K562 (cell line): ENCODE measurements at regions not wholly inside any gene's neighbourhood (a gene's known extent, or its start where the extent isn't known, plus 50 kb on each side); places are given as distances from the start of the nearest gene placed in this dataset.
A peak's percentile ranks its signal among the peaks of the same experiment; 100 is the strongest.

Experiments used
- CEBPB ChIP-seq: fragments of 450-650 bp; IDR thresholded peaks from 2 replicates; pipeline ENCODE4 v1.6.1; 2016; ENCODE audit warnings: missing genetic modification characterization, missing compliant biosample characterization
- HMGN3 ChIP-seq: IDR thresholded peaks from 2 replicates; pipeline ENCODE4 v1.6.1; 2011; ENCODE audit warnings: borderline replicate concordance, low read depth, mild to moderate bottlenecking, mixed read lengths, low read length; ENCODE audit not compliant: insufficient read length; ENCODE audit errors: extremely low read depth
- NCOR1 ChIP-seq: fragments of 450-650 bp; IDR thresholded peaks from 2 replicates; pipeline ENCODE4 v1.6.1; 2016; ENCODE audit warnings: mild to moderate bottlenecking, moderate library complexity
- NFE2L1 ChIP-seq: fragments of 450-650 bp; IDR thresholded peaks from 2 replicates; pipeline ENCODE4 v1.6.1; 2016; ENCODE audit warnings: missing genetic modification characterization, low read depth, mild to moderate bottlenecking, missing compliant biosample characterization, moderate library complexity, borderline replicate concordance
- NR2C1 ChIP-seq, 2 experiments: fragments of 450-650 bp; IDR thresholded peaks; 2 replicates each; pipeline ENCODE4 v1.6.1; 2017; ENCODE audit warnings: mild to moderate bottlenecking in 2 of 2, antibody characterized with exemption in 1 of 2, inconsistent platforms in 1 of 2, missing compliant biosample characterization in 1 of 2, missing genetic modification characterization in 1 of 2
- PRMT5 ChIP-seq: sonication (generic); formaldehyde crosslinking; IDR thresholded peaks from 2 replicates; pipeline ENCODE4 v1.5.0; 2020; ENCODE audit warnings: missing genetic modification reagents
- SMAD4 ChIP-seq: fragments of 250-450 bp; sonication (Bioruptor Pico); conservative IDR thresholded peaks from 2 replicates; pipeline ENCODE4 v1.8.0; 2021; ENCODE audit warnings: inconsistent platforms, mild to moderate bottlenecking, moderate library complexity
- TAL1 ChIP-seq: fragments of 450-650 bp; IDR thresholded peaks from 2 replicates; pipeline ENCODE4 v1.6.1; 2016; ENCODE audit warnings: mild to moderate bottlenecking
- ZBTB1 ChIP-seq: sonication (generic); formaldehyde crosslinking; IDR thresholded peaks from 2 replicates; pipeline ENCODE4 v1.8.1; 2023; ENCODE audit warnings: missing genetic modification reagents, low read depth, mild to moderate bottlenecking, borderline replicate concordance
- ZNF766 ChIP-seq: fragments of 200-800 bp; sonication (Bioruptor generic); conservative IDR thresholded peaks from 2 replicates; pipeline ENCODE4 v1.6.1; 2016; ENCODE audit warnings: missing genetic modification characterization, missing compliant biosample characterization
- TF ChIP-seq, protein P1 (sequence below): fragments of 450-650 bp; IDR thresholded peaks from 2 replicates; pipeline ENCODE4 v1.6.1; 2017; ENCODE audit warnings: antibody characterized with exemption, mild to moderate bottlenecking
- TF ChIP-seq, protein P2 (sequence below): sonication (generic); formaldehyde crosslinking; IDR thresholded peaks from 2 replicates; pipeline ENCODE4 v1.8.0; 2022; ENCODE audit warnings: missing genetic modification reagents, mild to moderate bottlenecking, borderline replicate concordance
- TF ChIP-seq, protein P3 (sequence below), 2 experiments: fragments of 450-650 bp in 1 of 2; sonication (generic) in 1 of 2; formaldehyde crosslinking in 1 of 2; IDR thresholded peaks in 1 of 2; conservative IDR thresholded peaks in 1 of 2; 2 replicates each; pipeline versions ENCODE4 v1.6.1 to v1.8.1; 2016 to 2023; ENCODE audit warnings: mild to moderate bottlenecking in 2 of 2, moderate library complexity in 2 of 2, inconsistent platforms in 1 of 2, missing genetic modification reagents in 1 of 2
- TF ChIP-seq, protein P4 (sequence below): fragments of 450-650 bp; formaldehyde crosslinking; IDR thresholded peaks from 2 replicates; pipeline ENCODE4 v1.4.0; 2020; ENCODE audit warnings: mild to moderate bottlenecking, moderate library complexity
- TF ChIP-seq, protein P5 (sequence below): fragments of 450-650 bp; IDR thresholded peaks from 2 replicates; pipeline ENCODE4 v1.6.1; 2014; ENCODE audit warnings: low read depth, mild to moderate bottlenecking, moderate library complexity, borderline replicate concordance

DNA sequence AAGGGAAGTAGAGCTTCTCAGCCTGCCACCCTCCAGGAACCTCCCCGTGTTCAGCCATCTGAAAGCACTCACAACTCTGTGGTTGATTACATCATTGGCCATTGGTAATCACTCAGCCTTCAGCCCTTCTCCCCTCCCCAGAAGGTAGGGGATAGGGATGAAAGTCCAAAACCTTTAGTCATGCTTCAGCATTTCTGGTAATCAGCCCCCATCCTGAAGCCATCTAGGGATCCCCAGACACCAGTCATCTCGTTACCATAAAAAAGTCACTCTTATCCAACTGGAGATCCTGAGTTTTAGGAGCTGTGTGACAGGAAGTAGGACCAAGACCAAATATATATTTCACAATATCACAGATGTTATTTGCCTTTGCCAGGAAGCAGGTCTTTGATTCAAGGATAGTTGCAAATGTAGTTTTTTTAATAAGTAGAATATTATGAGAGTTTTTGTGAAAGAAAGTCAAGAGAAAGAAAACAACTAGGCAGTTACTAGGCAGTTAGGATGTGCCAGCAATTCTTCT, 364.6 kb upstream of the NOCT start (continued):
- no peak for TF ChIP-seq ZNF766 (CRISPR knock-in tag)
- TF ChIP-seq, protein P1, sequence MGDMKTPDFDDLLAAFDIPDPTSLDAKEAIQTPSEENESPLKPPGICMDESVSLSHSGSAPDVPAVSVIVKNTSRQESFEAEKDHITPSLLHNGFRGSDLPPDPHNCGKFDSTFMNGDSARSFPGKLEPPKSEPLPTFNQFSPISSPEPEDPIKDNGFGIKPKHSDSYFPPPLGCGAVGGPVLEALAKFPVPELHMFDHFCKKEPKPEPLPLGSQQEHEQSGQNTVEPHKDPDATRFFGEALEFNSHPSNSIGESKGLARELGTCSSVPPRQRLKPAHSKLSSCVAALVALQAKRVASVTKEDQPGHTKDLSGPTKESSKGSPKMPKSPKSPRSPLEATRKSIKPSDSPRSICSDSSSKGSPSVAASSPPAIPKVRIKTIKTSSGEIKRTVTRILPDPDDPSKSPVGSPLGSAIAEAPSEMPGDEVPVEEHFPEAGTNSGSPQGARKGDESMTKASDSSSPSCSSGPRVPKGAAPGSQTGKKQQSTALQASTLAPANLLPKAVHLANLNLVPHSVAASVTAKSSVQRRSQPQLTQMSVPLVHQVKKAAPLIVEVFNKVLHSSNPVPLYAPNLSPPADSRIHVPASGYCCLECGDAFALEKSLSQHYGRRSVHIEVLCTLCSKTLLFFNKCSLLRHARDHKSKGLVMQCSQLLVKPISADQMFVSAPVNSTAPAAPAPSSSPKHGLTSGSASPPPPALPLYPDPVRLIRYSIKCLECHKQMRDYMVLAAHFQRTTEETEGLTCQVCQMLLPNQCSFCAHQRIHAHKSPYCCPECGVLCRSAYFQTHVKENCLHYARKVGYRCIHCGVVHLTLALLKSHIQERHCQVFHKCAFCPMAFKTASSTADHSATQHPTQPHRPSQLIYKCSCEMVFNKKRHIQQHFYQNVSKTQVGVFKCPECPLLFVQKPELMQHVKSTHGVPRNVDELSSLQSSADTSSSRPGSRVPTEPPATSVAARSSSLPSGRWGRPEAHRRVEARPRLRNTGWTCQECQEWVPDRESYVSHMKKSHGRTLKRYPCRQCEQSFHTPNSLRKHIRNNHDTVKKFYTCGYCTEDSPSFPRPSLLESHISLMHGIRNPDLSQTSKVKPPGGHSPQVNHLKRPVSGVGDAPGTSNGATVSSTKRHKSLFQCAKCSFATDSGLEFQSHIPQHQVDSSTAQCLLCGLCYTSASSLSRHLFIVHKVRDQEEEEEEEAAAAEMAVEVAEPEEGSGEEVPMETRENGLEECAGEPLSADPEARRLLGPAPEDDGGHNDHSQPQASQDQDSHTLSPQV, result no peak
- TF ChIP-seq TAL1, result no peak
- no peak for TF ChIP-seq HMGN3
- no peak for TF ChIP-seq NR2C1 (IDR thresholded peaks at IDR 0.05)
- TF ChIP-seq NR2C1 (tag; IDR thresholded peaks at IDR 0.05), result no peak
- TF ChIP-seq NCOR1, result no peak
- TF ChIP-seq, protein P2, sequence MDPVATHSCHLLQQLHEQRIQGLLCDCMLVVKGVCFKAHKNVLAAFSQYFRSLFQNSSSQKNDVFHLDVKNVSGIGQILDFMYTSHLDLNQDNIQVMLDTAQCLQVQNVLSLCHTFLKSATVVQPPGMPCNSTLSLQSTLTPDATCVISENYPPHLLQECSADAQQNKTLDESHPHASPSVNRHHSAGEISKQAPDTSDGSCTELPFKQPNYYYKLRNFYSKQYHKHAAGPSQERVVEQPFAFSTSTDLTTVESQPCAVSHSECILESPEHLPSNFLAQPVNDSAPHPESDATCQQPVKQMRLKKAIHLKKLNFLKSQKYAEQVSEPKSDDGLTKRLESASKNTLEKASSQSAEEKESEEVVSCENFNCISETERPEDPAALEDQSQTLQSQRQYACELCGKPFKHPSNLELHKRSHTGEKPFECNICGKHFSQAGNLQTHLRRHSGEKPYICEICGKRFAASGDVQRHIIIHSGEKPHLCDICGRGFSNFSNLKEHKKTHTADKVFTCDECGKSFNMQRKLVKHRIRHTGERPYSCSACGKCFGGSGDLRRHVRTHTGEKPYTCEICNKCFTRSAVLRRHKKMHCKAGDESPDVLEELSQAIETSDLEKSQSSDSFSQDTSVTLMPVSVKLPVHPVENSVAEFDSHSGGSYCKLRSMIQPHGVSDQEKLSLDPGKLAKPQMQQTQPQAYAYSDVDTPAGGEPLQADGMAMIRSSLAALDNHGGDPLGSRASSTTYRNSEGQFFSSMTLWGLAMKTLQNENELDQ (CRISPR knock-in tag), result no peak
- TF ChIP-seq, protein P3, sequence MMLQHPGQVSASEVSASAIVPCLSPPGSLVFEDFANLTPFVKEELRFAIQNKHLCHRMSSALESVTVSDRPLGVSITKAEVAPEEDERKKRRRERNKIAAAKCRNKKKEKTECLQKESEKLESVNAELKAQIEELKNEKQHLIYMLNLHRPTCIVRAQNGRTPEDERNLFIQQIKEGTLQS (IDR thresholded peaks at IDR 0.05), result peak; percentile 87
- TF ChIP-seq, protein P3 (CRISPR knock-in tag; conservative IDR thresholded peaks at IDR 0.05), result no peak
- TF ChIP-seq PRMT5 (CRISPR knock-in tag), result no peak
- TF ChIP-seq, protein P4, sequence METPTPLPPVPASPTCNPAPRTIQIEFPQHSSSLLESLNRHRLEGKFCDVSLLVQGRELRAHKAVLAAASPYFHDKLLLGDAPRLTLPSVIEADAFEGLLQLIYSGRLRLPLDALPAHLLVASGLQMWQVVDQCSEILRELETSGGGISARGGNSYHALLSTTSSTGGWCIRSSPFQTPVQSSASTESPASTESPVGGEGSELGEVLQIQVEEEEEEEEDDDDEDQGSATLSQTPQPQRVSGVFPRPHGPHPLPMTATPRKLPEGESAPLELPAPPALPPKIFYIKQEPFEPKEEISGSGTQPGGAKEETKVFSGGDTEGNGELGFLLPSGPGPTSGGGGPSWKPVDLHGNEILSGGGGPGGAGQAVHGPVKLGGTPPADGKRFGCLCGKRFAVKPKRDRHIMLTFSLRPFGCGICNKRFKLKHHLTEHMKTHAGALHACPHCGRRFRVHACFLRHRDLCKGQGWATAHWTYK (CRISPR knock-in tag), result no peak
- TF ChIP-seq, protein P5, sequence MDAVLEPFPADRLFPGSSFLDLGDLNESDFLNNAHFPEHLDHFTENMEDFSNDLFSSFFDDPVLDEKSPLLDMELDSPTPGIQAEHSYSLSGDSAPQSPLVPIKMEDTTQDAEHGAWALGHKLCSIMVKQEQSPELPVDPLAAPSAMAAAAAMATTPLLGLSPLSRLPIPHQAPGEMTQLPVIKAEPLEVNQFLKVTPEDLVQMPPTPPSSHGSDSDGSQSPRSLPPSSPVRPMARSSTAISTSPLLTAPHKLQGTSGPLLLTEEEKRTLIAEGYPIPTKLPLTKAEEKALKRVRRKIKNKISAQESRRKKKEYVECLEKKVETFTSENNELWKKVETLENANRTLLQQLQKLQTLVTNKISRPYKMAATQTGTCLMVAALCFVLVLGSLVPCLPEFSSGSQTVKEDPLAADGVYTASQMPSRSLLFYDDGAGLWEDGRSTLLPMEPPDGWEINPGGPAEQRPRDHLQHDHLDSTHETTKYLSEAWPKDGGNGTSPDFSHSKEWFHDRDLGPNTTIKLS, result no peak
- no peak for TF ChIP-seq NFE2L1
- TF ChIP-seq SMAD4 (CRISPR knock-in tag), result no peak
- peak; percentile 82 for TF ChIP-seq CEBPB
- no peak for TF ChIP-seq ZBTB1
